Loucy (cell line): ENCODE measurements at regions not wholly inside any gene's neighbourhood (a gene's known extent, or its start where the extent isn't known, plus 50 kb on each side); places are given as distances from the start of the nearest gene placed in this dataset.

Experiments
- H2AFZ ChIP-seq: fragments of 200-600 bp; sonication (generic); 2 replicates; pipeline ENCODE4 v1.6.0; 2016; ENCODE audit warnings: antibody characterized with exemption, mild to moderate bottlenecking, low read length, moderate library complexity
- H3F3A ChIP-seq: fragments of 200-600 bp; 2 replicates; pipeline ENCODE4 v1.6.0; 2016; ENCODE audit warnings: antibody characterized with exemption, low read depth, mild to moderate bottlenecking
- H3K27me3 ChIP-seq: fragments of 200-600 bp; sonication (generic); 2 replicates; pipeline ENCODE4 v1.6.1; 2014; ENCODE audit warnings: low read length, mild to moderate bottlenecking; ENCODE audit not compliant: insufficient read depth, poor library complexity, severe bottlenecking
- H3K36me3 ChIP-seq: fragments of 200-600 bp; sonication (generic); 2 replicates; pipeline ENCODE4 v1.6.1; 2016; ENCODE audit warnings: low read length; ENCODE audit not compliant: insufficient read depth
- H3K4me1 ChIP-seq: fragments of 200-600 bp; sonication (generic); 2 replicates; pipeline ENCODE4 v1.5.1; 2014; ENCODE audit warnings: low read length, mild to moderate bottlenecking; ENCODE audit not compliant: insufficient read depth, poor library complexity, severe bottlenecking
- H3K4me2 ChIP-seq: fragments of 200-600 bp; sonication (generic); 2 replicates; pipeline ENCODE4 v1.6.0; 2014; ENCODE audit warnings: antibody characterized with exemption, low read length, low read depth, mild to moderate bottlenecking; ENCODE audit not compliant: poor library complexity, severe bottlenecking
- H3K4me3 ChIP-seq: fragments of 200-600 bp; sonication (generic); 2 replicates; pipeline ENCODE4 v1.5.1; 2014; ENCODE audit warnings: low read length, mild to moderate bottlenecking, mixed read lengths; ENCODE audit not compliant: poor library complexity, severe bottlenecking
- H3K79me2 ChIP-seq: fragments of 200-600 bp; sonication (generic); 2 replicates; pipeline ENCODE4 v1.6.1; 2014; ENCODE audit warnings: low read length; ENCODE audit not compliant: insufficient read depth
- H3K9ac ChIP-seq: fragments of 200-600 bp; sonication (generic); 2 replicates; pipeline ENCODE4 v1.6.0; 2014; ENCODE audit warnings: mild to moderate bottlenecking, low read depth, low read length, moderate library complexity; ENCODE audit not compliant: poor library complexity, severe bottlenecking
- H3K9me2 ChIP-seq: fragments of 200-600 bp; sonication (generic); replicated peaks from 2 replicates; pipeline ENCODE4 v1.6.1; 2016; ENCODE audit warnings: low read depth, low read length, mixed read lengths
- H3K9me3 ChIP-seq: fragments of 200-600 bp; sonication (generic); 2 replicates; pipeline ENCODE4 v1.6.1; 2014; ENCODE audit warnings: mild to moderate bottlenecking, antibody characterized with exemption, low read length, low read depth; ENCODE audit not compliant: insufficient read depth
- H4K20me1 ChIP-seq: fragments of 200-600 bp; sonication (generic); 2 replicates; pipeline ENCODE4 v1.6.0; 2014; ENCODE audit warnings: antibody characterized with exemption, low read length, mild to moderate bottlenecking; ENCODE audit not compliant: insufficient read depth, poor library complexity, severe bottlenecking
- EZH2phosphoT487 ChIP-seq: fragments of 200-600 bp; IDR thresholded peaks from 2 replicates; pipeline ENCODE4 v1.6.1; 2018; ENCODE audit warnings: antibody characterized with exemption, mild to moderate bottlenecking, moderate library complexity, borderline replicate concordance
- TF ChIP-seq, protein P1 (sequence below): fragments of 200-600 bp; sonication (generic); conservative IDR thresholded peaks from 2 replicates; pipeline ENCODE4 v1.5.1; 2014; ENCODE audit warnings: mild to moderate bottlenecking, antibody characterized with exemption, low read length

- no peaks in the 10 kb centered on the region for H3K4me1 ChIP-seq
- no peak overlapping the region for H3K4me2 ChIP-seq
- no peaks in the 10 kb centered on the region for H3K27me3 ChIP-seq
- no peak overlapping the region for H3K4me3 ChIP-seq
- no peak overlapping the region for H2AFZ ChIP-seq
- H3K36me3 ChIP-seq: no peaks in the 10 kb centered on the region
- H3K79me2 ChIP-seq: no peaks in the 10 kb centered on the region
- no peaks in the 10 kb centered on the region for H3K9me2 ChIP-seq
- no peak overlapping the region for H3K9ac ChIP-seq
- no peaks in the 10 kb centered on the region for H4K20me1 ChIP-seq
- TF ChIP-seq, protein P1, sequence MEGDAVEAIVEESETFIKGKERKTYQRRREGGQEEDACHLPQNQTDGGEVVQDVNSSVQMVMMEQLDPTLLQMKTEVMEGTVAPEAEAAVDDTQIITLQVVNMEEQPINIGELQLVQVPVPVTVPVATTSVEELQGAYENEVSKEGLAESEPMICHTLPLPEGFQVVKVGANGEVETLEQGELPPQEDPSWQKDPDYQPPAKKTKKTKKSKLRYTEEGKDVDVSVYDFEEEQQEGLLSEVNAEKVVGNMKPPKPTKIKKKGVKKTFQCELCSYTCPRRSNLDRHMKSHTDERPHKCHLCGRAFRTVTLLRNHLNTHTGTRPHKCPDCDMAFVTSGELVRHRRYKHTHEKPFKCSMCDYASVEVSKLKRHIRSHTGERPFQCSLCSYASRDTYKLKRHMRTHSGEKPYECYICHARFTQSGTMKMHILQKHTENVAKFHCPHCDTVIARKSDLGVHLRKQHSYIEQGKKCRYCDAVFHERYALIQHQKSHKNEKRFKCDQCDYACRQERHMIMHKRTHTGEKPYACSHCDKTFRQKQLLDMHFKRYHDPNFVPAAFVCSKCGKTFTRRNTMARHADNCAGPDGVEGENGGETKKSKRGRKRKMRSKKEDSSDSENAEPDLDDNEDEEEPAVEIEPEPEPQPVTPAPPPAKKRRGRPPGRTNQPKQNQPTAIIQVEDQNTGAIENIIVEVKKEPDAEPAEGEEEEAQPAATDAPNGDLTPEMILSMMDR: no peak
- TF ChIP-seq EZH2phosphoT487: no peak
- H3K9me3 ChIP-seq: no peaks in the 10 kb centered on the region
- H3F3A ChIP-seq: no peaks in the 10 kb centered on the region
These were observed 465.5 kb upstream of the HTR1E start for GRCh38 chr6:86471791-86472190.

DNA sequence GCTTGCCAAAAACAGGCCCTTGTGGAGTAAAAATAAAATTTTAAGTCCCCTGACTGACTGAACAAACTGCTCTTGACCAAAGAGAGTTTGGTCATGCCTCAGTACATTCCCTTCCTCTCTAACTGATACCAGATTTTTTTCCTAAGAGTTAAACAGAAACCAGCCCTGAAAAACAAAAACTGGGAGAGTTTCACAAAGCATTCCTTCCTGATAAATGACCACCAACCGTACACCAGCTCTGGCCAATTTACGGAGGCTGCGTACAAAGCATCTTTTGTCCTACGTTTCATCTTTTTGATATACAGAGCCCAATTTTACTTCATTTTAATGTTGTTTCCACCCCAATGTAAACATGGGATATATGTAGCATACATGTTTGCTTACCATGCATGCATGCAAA is 477.4 kb upstream of the HTR1E start:
- Histone ChIP-seq H3K79me2 (no peaks in the 10 kb centered on the region), H3K27me3 (no peaks in the 10 kb centered on the region), H3K9me3 (no peaks in the 10 kb centered on the region), H3K9ac (no peak overlapping the region), H2AFZ (no peak overlapping the region), H4K20me1 (no peaks in the 10 kb centered on the region), H3K36me3 (no peaks in the 10 kb centered on the region), H3K4me3 (no peak overlapping the region), H3F3A (no peaks in the 10 kb centered on the region), H3K4me2 (no peak overlapping the region), H3K4me1 (no peaks in the 10 kb centered on the region), H3K9me2 (no peaks in the 10 kb centered on the region)
- TF ChIP-seq EZH2phosphoT487: no peak
- TF ChIP-seq, protein P1: no peak

DNA sequence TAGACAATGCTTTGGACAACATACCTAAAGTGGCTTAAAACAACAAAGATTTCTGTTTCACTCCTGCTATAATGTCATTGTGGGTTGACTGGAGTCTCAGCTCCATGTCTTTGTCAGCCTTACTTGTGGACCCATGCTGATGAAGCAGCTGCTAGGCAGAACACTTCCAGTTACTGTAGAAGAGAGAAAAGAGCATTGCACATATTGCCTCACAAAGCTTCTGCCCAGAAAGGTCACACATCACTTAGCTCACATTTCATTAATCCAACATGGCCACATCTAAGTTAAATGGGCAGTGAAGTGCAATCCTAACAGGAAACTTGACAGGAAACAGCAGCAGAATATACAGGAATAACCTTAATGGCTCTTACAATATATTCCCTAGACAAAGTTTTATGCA is 480.5 kb upstream of the HTR1E start:
- Histone ChIP-seq H3F3A (no peaks in the 10 kb centered on the region), H3K36me3 (no peaks in the 10 kb centered on the region), H3K9me3 (no peaks in the 10 kb centered on the region), H3K27me3 (no peaks in the 10 kb centered on the region), H3K4me1 (no peaks in the 10 kb centered on the region), H4K20me1 (no peaks in the 10 kb centered on the region), H3K9ac (no peak overlapping the region), H3K79me2 (no peaks in the 10 kb centered on the region), H2AFZ (no peak overlapping the region), H3K4me3 (no peak overlapping the region), H3K9me2 (no peaks in the 10 kb centered on the region), H3K4me2 (no peak overlapping the region)
- TF ChIP-seq, protein P1: no peak
- TF ChIP-seq EZH2phosphoT487: no peak
